Muscle layer of duodenum (tissue), 2 donors: ENCODE measurements at regions not wholly inside any gene's neighbourhood (a gene's known extent, or its start where the extent isn't known, plus 50 kb on each side); places are given as distances from the start of the nearest gene placed in this dataset.

Experiments used
- H3K27ac ChIP-seq: one replicate; pipeline ENCODE4 v1.7.0; 2013; ENCODE audit warnings: mild to moderate bottlenecking, low read length
- H3K27me3 ChIP-seq: one replicate; pipeline ENCODE4 v1.7.0; 2013; ENCODE audit warnings: low read depth, mild to moderate bottlenecking, control low read depth, low read length
- H3K36me3 ChIP-seq, 2 donors: one replicate each; pipeline ENCODE4 v1.7.0; 2013; ENCODE audit warnings: low read length in 2 of 2, control low read depth in 1 of 2, mild to moderate bottlenecking in 1 of 2; ENCODE audit not compliant: insufficient read depth in 2 of 2, control insufficient read depth in 1 of 2
- H3K4me1 ChIP-seq, 2 donors: one replicate each; pipeline ENCODE4 v1.7.0; 2013; ENCODE audit warnings: low read length in 2 of 2, mild to moderate bottlenecking in 2 of 2, control low read depth in 1 of 2, moderate library complexity in 1 of 2; ENCODE audit not compliant: insufficient read depth in 2 of 2, control insufficient read depth in 1 of 2
- H3K4me3 ChIP-seq, 2 donors: one replicate each; pipeline ENCODE4 v1.7.0; 2013; ENCODE audit warnings: low read length in 2 of 2, low read depth in 1 of 2, mild to moderate bottlenecking in 1 of 2
- H3K9me3 ChIP-seq, 2 donors: one replicate each; pipeline ENCODE4 v1.7.0; 2013; ENCODE audit warnings: low read length in 2 of 2, control low read depth in 1 of 2, mild to moderate bottlenecking in 1 of 2; ENCODE audit not compliant: control insufficient read depth in 1 of 2
- donor health status: healthy.

GRCh38 chr7:46131916-46132795 is 211.1 kb upstream of the IGFBP3 start:
- Histone ChIP-seq H3K27me3 (no peaks in the 10 kb centered on the region), H3K36me3 (no peaks in the 10 kb centered on the region), H3K9me3 (no peaks in the 10 kb centered on the region), H3K4me3 (no peak overlapping the region), H3K4me1 (no peaks in the 10 kb centered on the region), H3K27ac (no peak overlapping the region)

GRCh38 chr7:46129831-46130230 is 208.8 kb upstream of the IGFBP3 start:
- H3K27me3 ChIP-seq = no peaks in the 10 kb centered on the region
- no peaks in the 10 kb centered on the region for H3K36me3 ChIP-seq
- H3K4me1 ChIP-seq = no peaks in the 10 kb centered on the region
- H3K27ac ChIP-seq = no peak overlapping the region
- H3K4me3 ChIP-seq = no peak overlapping the region
- H3K9me3 ChIP-seq = no peaks in the 10 kb centered on the region

- Histone ChIP-seq H3K27ac (no peak overlapping the region), H3K9me3 (no peaks in the 10 kb centered on the region), H3K4me3 (no peak overlapping the region), H3K27me3 (no peaks in the 10 kb centered on the region), H3K4me1 (no peaks in the 10 kb centered on the region), H3K36me3 (no peaks in the 10 kb centered on the region)
These were observed 206.7 kb upstream of the IGFBP3 start for GRCh38 chr7:46127814-46128213.

- Histone ChIP-seq H3K4me3 (no peak overlapping the region), H3K27ac (no peak overlapping the region), H3K9me3 (no peaks in the 10 kb centered on the region), H3K27me3 (no peaks in the 10 kb centered on the region), H3K4me1 (no peaks in the 10 kb centered on the region), H3K36me3 (no peaks in the 10 kb centered on the region)
These were observed 205.7 kb upstream of the IGFBP3 start for GRCh38 chr7:46126675-46127300.

GRCh38 chr7:46123756-46124343 is 202.8 kb upstream of the IGFBP3 start:
- no peaks in the 10 kb centered on the region for H3K4me1 ChIP-seq
- no peaks in the 10 kb centered on the region for H3K9me3 ChIP-seq
- no peak overlapping the region for H3K27ac ChIP-seq
- H3K27me3 ChIP-seq = no peaks in the 10 kb centered on the region
- no peak overlapping the region for H3K4me3 ChIP-seq
- H3K36me3 ChIP-seq = no peaks in the 10 kb centered on the region

- H3K27ac ChIP-seq = no peak overlapping the region
- peaks cover 0 to under 1% of the 10 kb centered on the region in 2 donors for H3K9me3 ChIP-seq
These were observed 194.3 kb upstream of the IGFBP3 start for GRCh38 chr7:46115410-46115809.

GRCh38 chr7:46109437-46109836 is 188.4 kb upstream of the IGFBP3 start:
- Histone ChIP-seq H3K36me3 (no peaks in the 10 kb centered on the region), H3K27me3 (no peaks in the 10 kb centered on the region), H3K4me3 (no peak overlapping the region), H3K4me1 (no peaks in the 10 kb centered on the region), H3K9me3 (peaks cover 0 to 4% of the 10 kb centered on the region in 2 donors), H3K27ac (no peak overlapping the region)

More at GRCh38 chr7:46115410-46115809, 194.3 kb upstream of the IGFBP3 start:
- Histone ChIP-seq H3K27me3 (no peaks in the 10 kb centered on the region), H3K4me1 (no peaks in the 10 kb centered on the region), H3K4me3 (no peak overlapping the region), H3K36me3 (no peaks in the 10 kb centered on the region)

- peaks cover 0 to 4% of the 10 kb centered on the region in 2 donors for H3K9me3 ChIP-seq
- no peak overlapping the region for H3K4me3 ChIP-seq
- no peak overlapping the region for H3K27ac ChIP-seq
- no peaks in the 10 kb centered on the region for H3K27me3 ChIP-seq
- no peaks in the 10 kb centered on the region for H3K36me3 ChIP-seq
- no peaks in the 10 kb centered on the region for H3K4me1 ChIP-seq
These were observed 187.2 kb upstream of the IGFBP3 start for GRCh38 chr7:46108272-46108671.

- H3K27ac ChIP-seq = no peak overlapping the region
- no peaks in the 10 kb centered on the region for H3K36me3 ChIP-seq
- no peak overlapping the region for H3K4me3 ChIP-seq
These were observed 186.6 kb upstream of the IGFBP3 start for GRCh38 chr7:46107610-46108217.

GRCh38 chr7:46100521-46100920 is 179.4 kb upstream of the IGFBP3 start:
- Histone ChIP-seq H3K36me3 (no peaks in the 10 kb centered on the region), H3K27me3 (no peaks in the 10 kb centered on the region), H3K4me3 (no peak overlapping the region), H3K4me1 (no peaks in the 10 kb centered on the region), H3K9me3 (no peaks in the 10 kb centered on the region), H3K27ac (no peak overlapping the region)

More at GRCh38 chr7:46107610-46108217, 186.6 kb upstream of the IGFBP3 start:
- H3K9me3 ChIP-seq = peaks cover 0 to 4% of the 10 kb centered on the region in 2 donors
- H3K4me1 ChIP-seq = no peaks in the 10 kb centered on the region
- H3K27me3 ChIP-seq = no peaks in the 10 kb centered on the region

GRCh38 chr7:46099076-46099475 is 178.0 kb upstream of the IGFBP3 start:
- no peaks in the 10 kb centered on the region for H3K4me1 ChIP-seq

More at GRCh38 chr7:46099076-46099475, 178.0 kb upstream of the IGFBP3 start:
- no peaks in the 10 kb centered on the region for H3K9me3 ChIP-seq
- H3K27ac ChIP-seq = no peak overlapping the region
- H3K36me3 ChIP-seq = no peaks in the 10 kb centered on the region
- H3K27me3 ChIP-seq = no peaks in the 10 kb centered on the region
- no peak overlapping the region for H3K4me3 ChIP-seq
